ENCODE measurements at regions not wholly inside any gene's neighbourhood (a gene's known extent, or its start where the extent isn't known, plus 50 kb on each side); places are given as distances from the start of the nearest gene placed in this dataset.

GRCh38 chr7:125555916-125556315, 626.3 kb upstream of the POT1 start:
- no peak for DNase-seq

- DNase-seq, result no peak
Observed at GRCh38 chr7:125551008-125551407, 621.4 kb upstream of the POT1 start.

GRCh38 chr7:125547505-125547904, 617.9 kb upstream of the POT1 start:
- no peak for DNase-seq

GRCh38 chr7:125530553-125530952, 600.9 kb upstream of the POT1 start:
- DNase-seq, result no peak

GRCh38 chr7:125529249-125529648, 599.6 kb upstream of the POT1 start:
- DNase-seq, result no peak

- DNase-seq, result no peak
Observed at GRCh38 chr7:125526958-125527357, 597.3 kb upstream of the POT1 start.

- no peak for DNase-seq
Observed at GRCh38 chr7:125526092-125526491, 596.5 kb upstream of the POT1 start.

- DNase-seq, result peak; percentile 65
Observed at GRCh38 chr7:125516194-125516593, 586.6 kb upstream of the POT1 start.

GRCh38 chr7:125512373-125512772, 582.7 kb upstream of the POT1 start:
- no peak for DNase-seq

- no peak for DNase-seq
Observed at GRCh38 chr7:125511310-125511709, 581.7 kb upstream of the POT1 start.

GRCh38 chr7:125506331-125506730, 576.7 kb upstream of the POT1 start:
- DNase-seq, result no peak

GRCh38 chr7:125504848-125505247, 575.2 kb upstream of the POT1 start:
- DNase-seq, result no peak

GRCh38 chr7:125495997-125496396, 566.4 kb upstream of the POT1 start:
- no peak for DNase-seq

- DNase-seq, result no peak
Observed at GRCh38 chr7:125492521-125492920, 562.9 kb upstream of the POT1 start.

GRCh38 chr7:125491137-125491536, 561.5 kb upstream of the POT1 start:
- DNase-seq, result no peak

- DNase-seq, result no peak
Observed at GRCh38 chr7:125490167-125490566, 560.5 kb upstream of the POT1 start.

GRCh38 chr7:125485223-125485622, 555.6 kb upstream of the POT1 start:
- no peak for DNase-seq

GRCh38 chr7:125484755-125485154, 555.1 kb upstream of the POT1 start:
- no peak for DNase-seq

- no peak for DNase-seq
Observed at GRCh38 chr7:125481323-125481722, 551.7 kb upstream of the POT1 start.

- no peak for DNase-seq
Observed at GRCh38 chr7:125480762-125481161, 551.1 kb upstream of the POT1 start.

- DNase-seq, result no peak
Observed at GRCh38 chr7:125468855-125469174, 539.2 kb upstream of the POT1 start.

- DNase-seq, result no peak
Observed at GRCh38 chr7:125467996-125468854, 538.6 kb upstream of the POT1 start.

- no peak for DNase-seq
Observed at GRCh38 chr7:125465527-125465926, 535.9 kb upstream of the POT1 start.

GRCh38 chr7:125462615-125463014, 533.0 kb upstream of the POT1 start:
- DNase-seq, result no peak

GRCh38 chr7:125459038-125459437, 529.4 kb upstream of the POT1 start:
- DNase-seq, result no peak

Data from NCI-H1105 (cell line).